Vagina (tissue), 2 donors: ENCODE measurements at regions not wholly inside any gene's neighbourhood (a gene's known extent, or its start where the extent isn't known, plus 50 kb on each side); places are given as distances from the start of the nearest gene placed in this dataset.

ENCODE experiments used
- DNase-seq, 2 donors: peaks; one replicate each; pipeline ENCODE4 v3.0.0-alpha.2; 2017; ENCODE audit errors: extremely low spot score in 2 of 2
- H3K27ac ChIP-seq: fragments of 200-600 bp; sonication (generic); one replicate; pipeline ENCODE4 v1.5.1; 2019
- H3K27me3 ChIP-seq: fragments of 200-600 bp; sonication (generic); one replicate; pipeline ENCODE4 v1.5.1; 2019
- H3K36me3 ChIP-seq, 2 donors: fragments of 200-600 bp; sonication (generic); one replicate each; pipeline ENCODE4 v1.5.1; 2017 to 2019
- H3K4me1 ChIP-seq: fragments of 200-600 bp; sonication (generic); one replicate; pipeline ENCODE4 v1.5.1; 2019
- H3K4me3 ChIP-seq, 2 donors: fragments of 200-600 bp; sonication (generic); 1 replicate in 1 of 2; 2 replicates in 1 of 2; pipeline ENCODE4 v1.5.1; 2016 to 2019
- H3K9me3 ChIP-seq: fragments of 200-600 bp; sonication (generic); one replicate; pipeline ENCODE4 v1.5.1; 2019
- POLR2A ChIP-seq, 2 donors: fragments of 450-650 bp; IDR thresholded peaks; one replicate each; pipeline ENCODE4 v1.6.1; 2017; ENCODE audit warnings: antibody characterized with exemption in 2 of 2, mild to moderate bottlenecking in 2 of 2, moderate library complexity in 2 of 2
- POLR2AphosphoS5 ChIP-seq, 2 donors: sonication (generic); formaldehyde crosslinking; IDR thresholded peaks; one replicate each; pipeline ENCODE4 v1.9.0; 2017; ENCODE audit warnings: antibody characterized with exemption in 2 of 2, mild to moderate bottlenecking in 2 of 2, low read depth in 1 of 2; ENCODE audit not compliant: insufficient read depth in 1 of 2
- intact Hi-C: fragments of 100-400 bp; cut with DNase I; formaldehyde crosslinking; loops from one replicate; pipeline ENCODE4 v1.15.1; 2023
- TF ChIP-seq, protein P1 (sequence below), 3 experiments: fragments of 450-650 bp in 2 of 3; fragments of 200-600 bp in 1 of 3; sonication (generic) in 1 of 3; IDR thresholded peaks; one replicate each; pipeline ENCODE4 v1.5.1; 2017 to 2019; ENCODE audit warnings: antibody characterized with exemption in 3 of 3, mild to moderate bottlenecking in 2 of 3, moderate library complexity in 2 of 3

DNA sequence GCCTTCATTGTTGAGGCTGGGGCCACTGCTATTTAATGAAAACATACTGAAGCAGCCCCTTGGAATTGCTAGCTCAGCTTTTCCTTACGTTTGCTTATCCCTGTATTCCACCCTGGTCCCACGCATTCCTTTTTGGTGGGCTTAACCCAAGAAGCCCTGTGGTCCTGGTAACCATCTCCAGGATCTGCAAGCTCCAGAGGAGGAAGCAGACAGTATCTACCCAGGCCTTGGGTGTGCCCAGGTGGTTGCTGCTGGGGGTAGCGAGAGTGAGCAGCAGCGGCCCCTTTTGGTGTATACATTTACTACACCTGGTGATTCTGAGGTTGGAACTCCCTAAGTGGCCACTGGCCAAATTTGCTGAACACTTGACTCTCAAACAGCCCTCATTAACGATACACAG is 97.7 kb downstream of the CBLN1 start:
- Histone ChIP-seq H3K27ac (no peak overlapping the region), H3K4me1 (no peaks in the 10 kb centered on the region), H3K4me3 (no peak overlapping the region), H3K36me3 (no peaks in the 10 kb centered on the region), H3K9me3 (no peaks in the 10 kb centered on the region), H3K27me3 (no peaks in the 10 kb centered on the region)
- intact Hi-C loops = no loop called here
- no peak for DNase-seq
- TF ChIP-seq, protein P1, sequence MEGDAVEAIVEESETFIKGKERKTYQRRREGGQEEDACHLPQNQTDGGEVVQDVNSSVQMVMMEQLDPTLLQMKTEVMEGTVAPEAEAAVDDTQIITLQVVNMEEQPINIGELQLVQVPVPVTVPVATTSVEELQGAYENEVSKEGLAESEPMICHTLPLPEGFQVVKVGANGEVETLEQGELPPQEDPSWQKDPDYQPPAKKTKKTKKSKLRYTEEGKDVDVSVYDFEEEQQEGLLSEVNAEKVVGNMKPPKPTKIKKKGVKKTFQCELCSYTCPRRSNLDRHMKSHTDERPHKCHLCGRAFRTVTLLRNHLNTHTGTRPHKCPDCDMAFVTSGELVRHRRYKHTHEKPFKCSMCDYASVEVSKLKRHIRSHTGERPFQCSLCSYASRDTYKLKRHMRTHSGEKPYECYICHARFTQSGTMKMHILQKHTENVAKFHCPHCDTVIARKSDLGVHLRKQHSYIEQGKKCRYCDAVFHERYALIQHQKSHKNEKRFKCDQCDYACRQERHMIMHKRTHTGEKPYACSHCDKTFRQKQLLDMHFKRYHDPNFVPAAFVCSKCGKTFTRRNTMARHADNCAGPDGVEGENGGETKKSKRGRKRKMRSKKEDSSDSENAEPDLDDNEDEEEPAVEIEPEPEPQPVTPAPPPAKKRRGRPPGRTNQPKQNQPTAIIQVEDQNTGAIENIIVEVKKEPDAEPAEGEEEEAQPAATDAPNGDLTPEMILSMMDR (IDR thresholded peaks at IDR 0.05) = no peak
- TF ChIP-seq POLR2A (IDR thresholded peaks at IDR 0.05) (no peak), POLR2AphosphoS5 (IDR thresholded peaks at IDR 0.05; ENCODE audit: insufficient read depth in 1 of 2, low read depth in 1 of 2) (no peak)

DNA sequence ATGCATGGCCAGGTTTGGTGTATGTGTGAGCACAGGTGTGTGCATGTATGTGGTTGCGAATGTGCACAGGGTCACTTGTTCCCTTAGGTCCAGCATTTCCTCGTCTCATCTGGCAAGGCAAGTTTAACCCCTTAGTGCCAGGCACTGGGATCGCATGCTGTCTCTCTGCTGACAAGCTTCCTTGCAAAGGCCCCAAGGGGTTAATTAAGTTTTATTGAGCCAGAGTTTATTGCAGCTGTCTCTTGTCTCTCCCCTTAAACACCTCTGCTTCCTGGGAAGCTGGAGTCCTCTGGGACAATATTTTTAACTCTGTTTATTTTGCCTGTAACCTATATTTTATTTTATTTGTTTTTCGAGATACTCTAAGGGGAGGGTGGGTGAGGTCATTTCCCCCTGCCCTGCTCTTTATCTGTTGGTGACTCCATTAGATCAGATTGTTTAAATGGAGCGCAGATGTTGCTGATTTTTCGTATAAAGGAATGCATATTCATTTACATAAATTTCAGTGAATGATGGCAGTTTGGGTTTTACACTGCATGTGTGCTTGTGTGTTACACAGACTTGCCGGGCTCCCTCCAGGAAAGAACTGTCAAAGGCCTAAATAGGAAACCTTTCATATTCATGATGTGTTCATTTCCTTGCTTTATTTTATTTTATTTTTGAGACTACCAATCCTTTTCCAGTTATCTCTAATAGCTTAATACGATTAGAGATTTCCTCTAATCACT is 99.7 kb downstream of the CBLN1 start:
- intact Hi-C loops = no loop called here

DNA sequence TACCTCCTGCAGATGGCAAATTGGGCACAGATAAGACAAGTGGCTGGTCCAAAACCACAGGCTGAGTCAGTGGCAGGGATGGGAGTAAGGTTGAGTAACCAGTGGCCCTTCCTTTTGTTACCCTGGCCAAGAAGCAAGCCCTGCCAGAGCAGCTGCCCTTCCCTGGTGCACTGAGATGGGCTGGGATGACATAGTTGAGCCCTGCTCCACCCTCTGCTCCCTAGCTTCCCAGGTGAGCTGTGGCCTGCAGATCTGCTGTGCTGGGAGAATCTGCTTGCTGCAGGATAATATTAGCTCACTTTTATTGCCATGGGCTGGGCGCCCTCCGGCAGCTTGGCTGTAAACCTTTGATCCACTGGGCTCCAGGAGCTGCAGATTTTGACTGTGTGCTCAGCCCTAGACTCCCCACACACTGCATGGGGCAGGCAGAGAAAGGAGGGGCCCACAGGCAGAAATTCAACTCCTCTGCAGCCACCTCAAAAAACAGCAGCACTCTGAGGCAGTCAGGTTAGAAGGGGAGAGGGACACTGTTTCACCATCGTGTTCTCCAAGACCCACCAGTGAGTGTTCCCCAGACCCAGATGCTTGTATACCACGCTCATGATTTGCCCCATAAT is 101.8 kb downstream of the CBLN1 start:
- no peaks in the 10 kb centered on the region for H3K27me3 ChIP-seq
- intact Hi-C loops = no loop called here
- TF ChIP-seq, protein P1 (IDR thresholded peaks at IDR 0.05) = no peak
- TF ChIP-seq POLR2AphosphoS5 (IDR thresholded peaks at IDR 0.05; ENCODE audit: insufficient read depth in 1 of 2, low read depth in 1 of 2) = no peak
- no peak for TF ChIP-seq POLR2A (IDR thresholded peaks at IDR 0.05)
- DNase-seq = no peak
- no peaks in the 10 kb centered on the region for H3K36me3 ChIP-seq
- H3K4me3 ChIP-seq = no peak overlapping the region
- H3K4me1 ChIP-seq = no peaks in the 10 kb centered on the region
- H3K27ac ChIP-seq = no peak overlapping the region
- no peaks in the 10 kb centered on the region for H3K9me3 ChIP-seq

More for the DNA sequence above, 99.7 kb downstream of the CBLN1 start:
- no peak overlapping the region for H3K4me3 ChIP-seq
- TF ChIP-seq POLR2AphosphoS5 (IDR thresholded peaks at IDR 0.05; ENCODE audit: insufficient read depth in 1 of 2, low read depth in 1 of 2) (no peak), POLR2A (IDR thresholded peaks at IDR 0.05) (no peak)
- no peaks in the 10 kb centered on the region for H3K4me1 ChIP-seq
- no peak for DNase-seq
- no peaks in the 10 kb centered on the region for H3K36me3 ChIP-seq
- H3K27me3 ChIP-seq = no peaks in the 10 kb centered on the region
- H3K27ac ChIP-seq = no peak overlapping the region
- no peaks in the 10 kb centered on the region for H3K9me3 ChIP-seq

DNA sequence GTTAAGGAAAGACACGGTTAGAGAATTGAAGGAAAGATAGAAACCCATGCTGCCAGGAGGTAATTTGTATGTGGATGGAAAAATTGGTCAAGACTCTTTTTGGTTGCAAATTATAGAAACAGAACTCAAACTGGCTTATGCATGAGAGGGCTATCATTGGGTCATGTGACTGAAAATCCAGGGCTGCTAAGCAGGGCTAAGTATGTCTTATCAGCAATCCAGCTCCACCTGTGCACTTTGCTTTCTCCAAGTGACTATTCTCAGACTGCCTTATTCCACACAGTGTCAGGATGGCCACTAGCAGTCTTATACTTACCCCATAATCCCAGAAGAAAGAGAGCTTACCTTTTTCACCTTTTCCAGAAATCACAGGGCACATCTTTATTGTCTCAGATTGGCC is 113.5 kb downstream of the CBLN1 start:
- no peak for DNase-seq
- TF ChIP-seq POLR2A (IDR thresholded peaks at IDR 0.05) = no peak
- TF ChIP-seq, protein P1 (IDR thresholded peaks at IDR 0.05) = no peak
- no peak for TF ChIP-seq POLR2AphosphoS5 (IDR thresholded peaks at IDR 0.05; ENCODE audit: insufficient read depth in 1 of 2, low read depth in 1 of 2)
- Histone ChIP-seq H3K36me3 (no peaks in the 10 kb centered on the region), H3K4me3 (no peak overlapping the region), H3K4me1 (no peaks in the 10 kb centered on the region), H3K9me3 (no peaks in the 10 kb centered on the region), H3K27me3 (no peaks in the 10 kb centered on the region), H3K27ac (no peak overlapping the region)
- intact Hi-C loops = no loop called here

DNA sequence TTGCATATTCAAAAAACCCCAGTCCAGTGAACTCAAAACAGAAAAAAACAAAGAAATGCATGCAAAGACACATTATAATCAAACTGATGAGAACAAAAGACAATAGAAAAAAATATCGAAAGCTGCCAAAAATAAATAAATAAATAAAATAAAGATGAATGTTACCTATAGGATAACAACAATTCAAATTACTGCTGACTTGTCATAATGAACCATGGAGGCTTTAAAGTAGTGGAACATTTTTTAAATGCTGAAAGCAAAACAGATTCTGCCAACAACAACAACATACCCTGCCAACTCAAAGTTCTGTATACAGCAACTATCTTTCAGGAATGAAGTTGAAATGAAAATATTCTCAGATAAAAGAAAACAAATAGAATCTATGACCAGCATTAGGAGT is 116.6 kb downstream of the CBLN1 start:
- intact Hi-C loops = no loop called here
- no peak for DNase-seq
- no peaks in the 10 kb centered on the region for H3K27me3 ChIP-seq
- TF ChIP-seq POLR2AphosphoS5 (IDR thresholded peaks at IDR 0.05; ENCODE audit: insufficient read depth in 1 of 2, low read depth in 1 of 2) (no peak), POLR2A (IDR thresholded peaks at IDR 0.05) (no peak)
- TF ChIP-seq, protein P1 (IDR thresholded peaks at IDR 0.05) = no peak
- H3K4me3 ChIP-seq = no peak overlapping the region
- no peaks in the 10 kb centered on the region for H3K36me3 ChIP-seq
- H3K9me3 ChIP-seq = no peaks in the 10 kb centered on the region
- H3K4me1 ChIP-seq = no peaks in the 10 kb centered on the region
- H3K27ac ChIP-seq = no peak overlapping the region
